ENCODE measurements at regions not wholly inside any gene's neighbourhood (a gene's known extent, or its start where the extent isn't known, plus 50 kb on each side); places are given as distances from the start of the nearest gene placed in this dataset.

DNA sequence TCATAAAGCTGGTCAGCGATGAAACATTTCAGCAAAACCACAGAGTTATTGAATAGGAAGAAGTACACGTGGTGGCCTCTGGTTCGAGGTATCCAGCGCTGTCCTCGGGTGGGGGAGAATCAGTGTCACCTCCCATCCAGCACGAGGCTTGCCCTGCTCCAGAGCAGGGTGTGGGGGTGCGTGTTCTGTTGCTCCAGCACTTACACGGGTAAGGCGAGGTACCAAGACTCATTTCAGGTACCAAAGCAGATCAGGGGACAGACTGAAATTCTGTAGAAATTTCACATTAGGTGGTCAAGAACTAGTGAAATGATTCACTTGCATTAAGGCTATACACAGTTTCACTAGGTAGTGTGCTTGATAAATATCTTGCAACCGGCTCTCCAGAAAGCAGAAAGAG is 164.2 kb upstream of the SOX1 start:
- Histone ChIP-seq H3K27me3 (ENCODE audit: control insufficient read depth, insufficient read depth, low read length) (no peaks in the 10 kb centered on the region), H3K9me3 (ENCODE audit: control insufficient read depth, insufficient read depth, low read length) (no peaks in the 10 kb centered on the region), H3K27ac (ENCODE audit: low read length) (no peak overlapping the region), H3K4me1 (ENCODE audit: control insufficient read depth, insufficient read depth, low read length) (no peaks in the 10 kb centered on the region), H3K36me3 (ENCODE audit: control insufficient read depth, insufficient read depth, low read length) (no peaks in the 10 kb centered on the region), H3K4me3 (ENCODE audit: low read length) (no peak overlapping the region)
- WGBS (ENCODE audit: insufficient coverage, insufficient read length) = no CpG with 5 or more reads among the region's 10 CpGs
- no peak for DNase-seq (ENCODE audit: low read depth, low spot score)

DNA sequence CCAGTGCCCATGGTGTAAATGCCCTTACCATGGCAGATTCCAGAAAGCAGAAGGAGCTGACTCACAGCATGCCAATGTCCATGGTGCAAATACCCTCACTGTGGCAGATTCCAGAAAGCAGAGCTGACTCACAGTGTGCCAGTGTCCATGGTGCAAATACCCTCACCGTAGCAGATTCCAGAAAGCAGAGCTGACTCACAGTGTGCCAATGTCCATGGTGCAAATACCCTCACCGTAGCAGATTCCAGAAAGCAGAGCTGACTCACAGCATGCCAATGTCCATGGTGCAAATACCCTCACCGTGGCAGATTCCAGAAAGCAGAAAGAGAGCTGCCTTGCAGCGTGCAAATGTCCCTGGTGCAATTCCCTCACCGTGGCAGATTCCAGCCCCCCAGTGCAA is 163.8 kb upstream of the SOX1 start:
- WGBS (ENCODE audit: insufficient coverage, insufficient read length) = no CpG with 5 or more reads among the region's 5 CpGs
- no peak overlapping the region for H3K27ac ChIP-seq (ENCODE audit: low read length)
- no peak for DNase-seq (ENCODE audit: low read depth, low spot score)
- no peaks in the 10 kb centered on the region for H3K4me1 ChIP-seq (ENCODE audit: control insufficient read depth, insufficient read depth, low read length)
- no peaks in the 10 kb centered on the region for H3K36me3 ChIP-seq (ENCODE audit: control insufficient read depth, insufficient read depth, low read length)
- no peak overlapping the region for H3K4me3 ChIP-seq (ENCODE audit: low read length)
- no peaks in the 10 kb centered on the region for H3K27me3 ChIP-seq (ENCODE audit: control insufficient read depth, insufficient read depth, low read length)
- no peaks in the 10 kb centered on the region for H3K9me3 ChIP-seq (ENCODE audit: control insufficient read depth, insufficient read depth, low read length)

- Histone ChIP-seq H3K27ac (ENCODE audit: low read length) (no peak overlapping the region), H3K27me3 (ENCODE audit: control insufficient read depth, insufficient read depth, low read length) (no peaks in the 10 kb centered on the region), H3K4me1 (ENCODE audit: control insufficient read depth, insufficient read depth, low read length) (no peaks in the 10 kb centered on the region), H3K9me3 (ENCODE audit: control insufficient read depth, insufficient read depth, low read length) (no peaks in the 10 kb centered on the region), H3K4me3 (ENCODE audit: low read length) (no peak overlapping the region; the same call in 1 of the 2 replicates), H3K36me3 (ENCODE audit: control insufficient read depth, insufficient read depth, low read length) (no peaks in the 10 kb centered on the region)
- WGBS (ENCODE audit: insufficient coverage, insufficient read length) = no CpG with 5 or more reads among the region's 7 CpGs
- DNase-seq (ENCODE audit: low read depth, low spot score) = no peak
Observed at GRCh38 chr13:111904166-111904565, 162.8 kb upstream of the SOX1 start.

DNA sequence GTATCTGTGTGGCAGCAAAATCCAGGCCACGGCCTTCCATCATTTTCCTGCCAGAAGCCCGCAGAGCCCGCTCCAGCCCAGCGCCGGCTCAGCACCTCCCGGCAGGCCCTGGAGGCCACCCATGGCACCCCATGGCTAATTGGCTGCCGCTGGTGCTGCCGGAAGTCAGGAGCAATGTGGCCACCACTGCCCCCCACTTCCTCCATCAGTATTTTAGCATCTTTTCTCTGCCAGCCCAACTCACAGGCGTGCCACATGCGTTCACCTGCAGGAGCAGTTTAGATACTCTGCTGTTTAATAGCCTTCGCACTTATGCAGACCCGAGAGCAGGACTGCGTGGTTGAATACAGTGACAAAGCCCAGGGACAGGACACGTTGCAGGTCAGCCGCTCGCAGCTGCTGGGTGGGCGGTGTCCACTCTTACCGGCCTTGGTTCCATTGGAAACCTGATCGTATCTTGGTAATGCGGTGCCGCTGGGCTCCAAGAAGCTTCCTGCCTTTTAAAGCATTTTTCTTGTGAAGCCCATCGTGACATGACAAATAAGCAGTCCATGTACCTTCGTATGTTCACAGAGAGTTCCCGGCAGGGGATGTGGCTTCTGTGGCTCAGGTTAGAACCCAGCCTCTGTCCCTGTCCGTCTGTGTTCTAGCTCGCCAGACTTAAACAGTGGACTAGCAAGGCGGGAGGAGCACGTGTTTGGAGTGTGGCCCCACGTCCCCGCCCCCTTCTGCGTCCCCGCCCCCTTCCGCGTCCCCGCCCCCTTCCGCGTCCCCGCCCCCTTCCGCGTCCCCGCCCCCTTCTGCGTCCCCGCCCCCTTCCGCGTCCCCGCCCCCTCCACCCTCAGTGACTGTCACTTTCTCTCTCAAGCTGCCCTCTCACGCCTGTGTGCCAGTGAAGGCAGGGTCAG is 162.0 kb upstream of the SOX1 start:
- Histone ChIP-seq H3K27ac (ENCODE audit: low read length) (no peak overlapping the region), H3K36me3 (ENCODE audit: control insufficient read depth, insufficient read depth, low read length) (no peaks in the 10 kb centered on the region), H3K9me3 (ENCODE audit: control insufficient read depth, insufficient read depth, low read length) (no peaks in the 10 kb centered on the region), H3K4me1 (ENCODE audit: control insufficient read depth, insufficient read depth, low read length) (no peaks in the 10 kb centered on the region), H3K27me3 (ENCODE audit: control insufficient read depth, insufficient read depth, low read length) (no peaks in the 10 kb centered on the region), H3K4me3 (ENCODE audit: low read length) (no peak overlapping the region)
- WGBS (ENCODE audit: insufficient coverage, insufficient read length) = no CpG with 5 or more reads among the region's 47 CpGs
- DNase-seq (ENCODE audit: low read depth, low spot score) = no peak

GRCh38 chr13:111905609-111905945 is 161.4 kb upstream of the SOX1 start:
- H3K9me3 ChIP-seq (ENCODE audit: control insufficient read depth, insufficient read depth, low read length) = no peaks in the 10 kb centered on the region
- DNase-seq (ENCODE audit: low read depth, low spot score) = no peak
- no peak overlapping the region for H3K4me3 ChIP-seq (ENCODE audit: low read length)
- no peaks in the 10 kb centered on the region for H3K27me3 ChIP-seq (ENCODE audit: control insufficient read depth, insufficient read depth, low read length)
- no peaks in the 10 kb centered on the region for H3K36me3 ChIP-seq (ENCODE audit: control insufficient read depth, insufficient read depth, low read length)
- no peak overlapping the region for H3K27ac ChIP-seq (ENCODE audit: low read length)
- WGBS (ENCODE audit: insufficient coverage, insufficient read length) = no CpG with 5 or more reads among the region's 8 CpGs
- no peaks in the 10 kb centered on the region for H3K4me1 ChIP-seq (ENCODE audit: control insufficient read depth, insufficient read depth, low read length)

DNA sequence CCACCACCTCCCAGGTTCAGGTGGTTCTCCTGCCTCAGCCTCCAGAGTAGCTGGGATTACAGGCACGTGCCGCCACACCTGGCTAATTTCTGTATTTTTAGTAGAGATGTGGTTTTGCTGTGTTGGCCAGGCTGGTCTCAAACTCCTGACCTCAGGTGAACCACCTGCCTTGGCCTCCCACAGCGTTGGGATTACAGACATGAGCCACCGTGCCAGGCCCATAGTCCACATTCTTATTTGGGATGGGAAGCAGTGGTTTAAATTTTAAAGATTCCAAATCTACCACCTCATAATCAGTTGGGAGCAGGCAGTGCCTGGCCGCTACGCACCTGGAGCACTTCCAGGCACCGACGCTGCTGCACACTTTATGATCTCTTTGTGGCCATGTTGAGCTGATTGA is 160.6 kb upstream of the SOX1 start:
- no peaks in the 10 kb centered on the region for H3K36me3 ChIP-seq (ENCODE audit: control insufficient read depth, insufficient read depth, low read length)
- no peaks in the 10 kb centered on the region for H3K27me3 ChIP-seq (ENCODE audit: control insufficient read depth, insufficient read depth, low read length)
- no peak for DNase-seq (ENCODE audit: low read depth, low spot score)
- no peak overlapping the region for H3K4me3 ChIP-seq (ENCODE audit: low read length)
- no CpG with 5 or more reads among the region's 8 CpGs for WGBS (ENCODE audit: insufficient coverage, insufficient read length)
- no peak overlapping the region for H3K27ac ChIP-seq (ENCODE audit: low read length)
- H3K4me1 ChIP-seq (ENCODE audit: control insufficient read depth, insufficient read depth, low read length) = no peaks in the 10 kb centered on the region
- no peaks in the 10 kb centered on the region for H3K9me3 ChIP-seq (ENCODE audit: control insufficient read depth, insufficient read depth, low read length)

- no peaks in the 10 kb centered on the region for H3K36me3 ChIP-seq (ENCODE audit: control insufficient read depth, insufficient read depth, low read length)
- no peaks in the 10 kb centered on the region for H3K4me1 ChIP-seq (ENCODE audit: control insufficient read depth, insufficient read depth, low read length)
- H3K27ac ChIP-seq (ENCODE audit: low read length) = no peak overlapping the region
- DNase-seq (ENCODE audit: low read depth, low spot score) = no peak
- H3K27me3 ChIP-seq (ENCODE audit: control insufficient read depth, insufficient read depth, low read length) = no peaks in the 10 kb centered on the region
- no peaks in the 10 kb centered on the region for H3K9me3 ChIP-seq (ENCODE audit: control insufficient read depth, insufficient read depth, low read length)
- no CpG with 5 or more reads among the region's 9 CpGs for WGBS (ENCODE audit: insufficient coverage, insufficient read length)
- no peak overlapping the region for H3K4me3 ChIP-seq (ENCODE audit: low read length)
Observed at GRCh38 chr13:111906816-111907215, 160.1 kb upstream of the SOX1 start.

DNA sequence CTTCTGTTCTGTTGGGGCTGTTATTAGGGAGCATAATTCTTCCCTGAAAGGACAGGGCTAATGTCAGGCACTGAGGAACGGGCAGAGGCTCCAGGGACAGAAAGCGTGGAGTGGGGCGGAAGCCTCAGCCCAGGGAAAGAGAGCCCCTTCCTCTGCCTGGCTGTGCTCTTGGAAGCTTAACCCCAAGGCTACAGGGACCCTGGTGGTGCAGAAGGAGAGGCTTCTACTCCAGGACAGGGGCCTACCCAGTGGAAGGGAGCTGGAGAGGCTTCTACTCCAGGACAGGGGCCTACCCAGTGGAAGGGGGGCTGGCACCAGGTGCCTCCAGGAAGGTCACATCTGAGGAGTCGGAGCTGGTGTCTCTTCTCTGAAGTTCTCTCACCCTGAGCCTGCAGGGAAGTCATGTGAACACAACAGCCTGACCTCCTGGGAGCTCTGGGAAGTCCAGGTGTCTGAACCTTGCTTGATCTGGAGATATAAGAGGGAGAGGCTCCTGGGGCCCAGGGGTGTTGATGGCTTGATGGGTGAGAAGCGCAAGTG is 159.5 kb upstream of the SOX1 start:
- Histone ChIP-seq H3K4me3 (ENCODE audit: low read length) (no peak overlapping the region), H3K9me3 (ENCODE audit: control insufficient read depth, insufficient read depth, low read length) (no peaks in the 10 kb centered on the region), H3K4me1 (ENCODE audit: control insufficient read depth, insufficient read depth, low read length) (no peaks in the 10 kb centered on the region), H3K27me3 (ENCODE audit: control insufficient read depth, insufficient read depth, low read length) (no peaks in the 10 kb centered on the region), H3K36me3 (ENCODE audit: control insufficient read depth, insufficient read depth, low read length) (no peaks in the 10 kb centered on the region), H3K27ac (ENCODE audit: low read length) (no peak overlapping the region)
- DNase-seq (ENCODE audit: low read depth, low spot score) = no peak
- WGBS (ENCODE audit: insufficient coverage, insufficient read length) = no CpG with 5 or more reads among the region's 5 CpGs

DNA sequence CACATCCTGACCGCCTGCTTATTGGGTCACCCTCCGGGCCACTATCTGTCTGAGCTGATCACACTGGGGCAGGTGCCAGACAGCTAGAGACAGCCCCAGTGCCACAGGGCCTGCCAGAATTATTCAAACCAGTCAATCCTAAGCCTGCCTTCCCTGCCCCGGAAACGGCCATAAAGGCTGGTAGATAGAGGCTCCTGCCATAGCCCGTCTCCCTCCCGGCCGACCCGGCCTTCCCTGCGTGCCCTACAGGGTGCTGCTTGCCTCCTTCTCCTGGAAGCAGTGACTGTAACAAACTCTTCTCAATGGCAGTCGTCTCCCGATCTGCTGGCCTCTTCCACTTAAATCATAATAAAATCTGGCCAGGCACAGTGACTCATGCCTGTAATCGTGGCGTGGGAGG is 158.6 kb upstream of the SOX1 start:
- H3K4me3 ChIP-seq (ENCODE audit: low read length) = no peak overlapping the region
- no peaks in the 10 kb centered on the region for H3K27me3 ChIP-seq (ENCODE audit: control insufficient read depth, insufficient read depth, low read length)
- no CpG with 5 or more reads among the region's 13 CpGs for WGBS (ENCODE audit: insufficient coverage, insufficient read length)
- no peak overlapping the region for H3K27ac ChIP-seq (ENCODE audit: low read length)
- no peak for DNase-seq (ENCODE audit: low read depth, low spot score)
- no peaks in the 10 kb centered on the region for H3K36me3 ChIP-seq (ENCODE audit: control insufficient read depth, insufficient read depth, low read length)
- H3K4me1 ChIP-seq (ENCODE audit: control insufficient read depth, insufficient read depth, low read length) = no peaks in the 10 kb centered on the region
- no peaks in the 10 kb centered on the region for H3K9me3 ChIP-seq (ENCODE audit: control insufficient read depth, insufficient read depth, low read length)

DNA sequence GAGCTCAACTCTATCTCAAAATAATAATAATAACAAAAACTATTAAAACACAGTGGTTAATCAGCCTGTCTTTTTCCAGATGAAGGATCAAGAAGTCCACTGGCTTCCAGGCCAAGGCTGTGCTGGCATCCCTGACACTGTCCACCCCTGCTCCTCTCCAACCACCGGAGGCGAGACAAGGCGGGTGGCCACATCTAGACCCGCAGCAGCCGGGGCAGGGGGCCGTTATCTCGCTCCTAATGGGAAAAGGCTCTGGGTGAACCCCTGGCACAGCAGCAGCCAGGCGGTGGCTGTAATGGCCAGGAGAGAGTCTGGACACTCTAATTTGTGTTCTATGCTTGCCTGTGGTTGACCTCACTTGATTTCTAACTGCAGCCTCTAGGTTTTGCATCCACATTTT is 158.0 kb upstream of the SOX1 start:
- Histone ChIP-seq H3K27me3 (ENCODE audit: control insufficient read depth, insufficient read depth, low read length) (no peaks in the 10 kb centered on the region), H3K4me3 (ENCODE audit: low read length) (no peak overlapping the region), H3K4me1 (ENCODE audit: control insufficient read depth, insufficient read depth, low read length) (no peaks in the 10 kb centered on the region), H3K9me3 (ENCODE audit: control insufficient read depth, insufficient read depth, low read length) (no peaks in the 10 kb centered on the region), H3K27ac (ENCODE audit: low read length) (no peak overlapping the region), H3K36me3 (ENCODE audit: control insufficient read depth, insufficient read depth, low read length) (no peaks in the 10 kb centered on the region)
- no CpG with 5 or more reads among the region's 8 CpGs for WGBS (ENCODE audit: insufficient coverage, insufficient read length)
- DNase-seq (ENCODE audit: low read depth, low spot score) = no peak

DNA sequence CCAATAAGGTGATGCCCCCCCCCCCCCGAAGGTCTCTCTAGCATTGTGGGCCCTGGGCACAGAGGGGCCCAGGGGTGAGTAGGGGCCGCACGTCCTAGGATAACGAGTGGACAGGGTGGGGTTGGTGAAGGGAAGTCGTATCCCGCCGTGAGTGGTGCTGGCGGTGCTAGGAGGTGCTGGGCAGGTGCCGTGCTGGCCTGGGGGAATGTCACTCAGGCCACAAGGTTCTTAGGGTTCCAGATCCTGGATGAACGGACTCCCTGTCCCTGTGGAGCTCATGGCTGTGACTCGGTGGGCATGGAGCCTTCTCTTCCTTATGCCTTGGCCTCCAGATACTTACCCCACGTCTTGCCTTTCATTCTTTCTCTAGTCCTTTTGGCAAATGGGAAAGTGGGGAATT is 157.4 kb upstream of the SOX1 start:
- WGBS (ENCODE audit: insufficient coverage, insufficient read length) = no CpG with 5 or more reads among the region's 12 CpGs
- Histone ChIP-seq H3K27me3 (ENCODE audit: control insufficient read depth, insufficient read depth, low read length) (no peaks in the 10 kb centered on the region), H3K27ac (ENCODE audit: low read length) (no peak overlapping the region), H3K9me3 (ENCODE audit: control insufficient read depth, insufficient read depth, low read length) (no peaks in the 10 kb centered on the region), H3K4me1 (ENCODE audit: control insufficient read depth, insufficient read depth, low read length) (no peaks in the 10 kb centered on the region), H3K4me3 (ENCODE audit: low read length) (no peak overlapping the region), H3K36me3 (ENCODE audit: control insufficient read depth, insufficient read depth, low read length) (no peaks in the 10 kb centered on the region)
- no peak for DNase-seq (ENCODE audit: low read depth, low spot score)
